ENCODE measurements at regions not wholly inside any gene's neighbourhood (a gene's known extent, or its start where the extent isn't known, plus 50 kb on each side); places are given as distances from the start of the nearest gene placed in this dataset.

DNA sequence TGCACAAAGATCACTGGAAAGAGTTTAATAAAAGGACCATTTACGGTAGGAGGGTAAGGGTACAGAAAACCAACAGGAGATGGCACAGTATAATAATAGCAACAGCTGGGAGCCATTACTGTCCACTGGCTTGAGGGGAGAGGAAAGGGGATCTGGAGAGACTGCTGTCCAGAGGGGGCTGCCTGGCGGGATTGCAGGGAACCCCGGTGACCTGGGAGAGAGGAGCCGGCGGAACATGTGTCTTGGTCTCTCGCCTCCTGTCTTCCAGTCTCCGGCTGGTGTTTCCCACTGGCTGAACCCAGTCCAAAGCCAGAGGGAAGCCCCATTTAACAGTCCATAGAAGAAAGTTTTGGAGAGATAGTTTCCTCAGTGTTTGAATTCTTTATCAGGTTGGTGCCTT lies 57.5 kb upstream of the PODXL start:
- TF ChIP-seq, protein P1, sequence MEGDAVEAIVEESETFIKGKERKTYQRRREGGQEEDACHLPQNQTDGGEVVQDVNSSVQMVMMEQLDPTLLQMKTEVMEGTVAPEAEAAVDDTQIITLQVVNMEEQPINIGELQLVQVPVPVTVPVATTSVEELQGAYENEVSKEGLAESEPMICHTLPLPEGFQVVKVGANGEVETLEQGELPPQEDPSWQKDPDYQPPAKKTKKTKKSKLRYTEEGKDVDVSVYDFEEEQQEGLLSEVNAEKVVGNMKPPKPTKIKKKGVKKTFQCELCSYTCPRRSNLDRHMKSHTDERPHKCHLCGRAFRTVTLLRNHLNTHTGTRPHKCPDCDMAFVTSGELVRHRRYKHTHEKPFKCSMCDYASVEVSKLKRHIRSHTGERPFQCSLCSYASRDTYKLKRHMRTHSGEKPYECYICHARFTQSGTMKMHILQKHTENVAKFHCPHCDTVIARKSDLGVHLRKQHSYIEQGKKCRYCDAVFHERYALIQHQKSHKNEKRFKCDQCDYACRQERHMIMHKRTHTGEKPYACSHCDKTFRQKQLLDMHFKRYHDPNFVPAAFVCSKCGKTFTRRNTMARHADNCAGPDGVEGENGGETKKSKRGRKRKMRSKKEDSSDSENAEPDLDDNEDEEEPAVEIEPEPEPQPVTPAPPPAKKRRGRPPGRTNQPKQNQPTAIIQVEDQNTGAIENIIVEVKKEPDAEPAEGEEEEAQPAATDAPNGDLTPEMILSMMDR (IDR thresholded peaks at IDR 0.05; ENCODE audit: insufficient read depth, low read length) = no peak
- no peak for TF ChIP-seq POLR2AphosphoS5 (IDR thresholded peaks at IDR 0.05; ENCODE audit: low read depth)
